ENCODE measurements at regions not wholly inside any gene's neighbourhood (a gene's known extent, or its start where the extent isn't known, plus 50 kb on each side); places are given as distances from the start of the nearest gene placed in this dataset.

- no peak overlapping the region for H3K4me3 ChIP-seq (ENCODE audit: low read depth in 1 of 2, low read length in 1 of 2)
- peaks cover 35% of the 10 kb centered on the region for H3K27me3 ChIP-seq
- H3K4me1 ChIP-seq (ENCODE audit: control insufficient read depth in 1 of 2, insufficient read depth in 1 of 2, low read depth in 1 of 2, low read length in 1 of 2) = no peaks in the 10 kb centered on the region
- H3K27ac ChIP-seq = no peak overlapping the region
- TF ChIP-seq CTCF (IDR thresholded peaks at IDR 0.05) = no peak
- H3K36me3 ChIP-seq = no peaks in the 10 kb centered on the region
- no peaks in the 10 kb centered on the region for H3K9me3 ChIP-seq
These were observed 1010.0 kb downstream of the XPNPEP1 start for GRCh38 chr10:108913300-108913699.

- Histone ChIP-seq H3K9me3 (no peaks in the 10 kb centered on the region), H3K36me3 (no peaks in the 10 kb centered on the region), H3K27ac (no peak overlapping the region), H3K4me1 (ENCODE audit: control insufficient read depth in 1 of 2, insufficient read depth in 1 of 2, low read depth in 1 of 2, low read length in 1 of 2) (no peaks in the 10 kb centered on the region), H3K4me3 (ENCODE audit: low read depth in 1 of 2, low read length in 1 of 2) (no peak overlapping the region), H3K27me3 (peaks cover 35% of the 10 kb centered on the region)
- no peak for TF ChIP-seq CTCF (IDR thresholded peaks at IDR 0.05)
These were observed 1011.3 kb downstream of the XPNPEP1 start for GRCh38 chr10:108911814-108912541.

GRCh38 chr10:108908096-108908495, 1015.2 kb downstream of the XPNPEP1 start:
- Histone ChIP-seq H3K27ac (no peak overlapping the region), H3K36me3 (no peaks in the 10 kb centered on the region), H3K9me3 (no peaks in the 10 kb centered on the region), H3K4me1 (ENCODE audit: control insufficient read depth in 1 of 2, insufficient read depth in 1 of 2, low read depth in 1 of 2, low read length in 1 of 2) (no peaks in the 10 kb centered on the region), H3K27me3 (peaks cover 27% of the 10 kb centered on the region), H3K4me3 (ENCODE audit: low read depth in 1 of 2, low read length in 1 of 2) (no peak overlapping the region)
- no peak for TF ChIP-seq CTCF (IDR thresholded peaks at IDR 0.05)

GRCh38 chr10:108905821-108906220, 1017.5 kb downstream of the XPNPEP1 start:
- no peak overlapping the region for H3K27ac ChIP-seq
- no peaks in the 10 kb centered on the region for H3K9me3 ChIP-seq
- H3K4me1 ChIP-seq (ENCODE audit: control insufficient read depth in 1 of 2, insufficient read depth in 1 of 2, low read depth in 1 of 2, low read length in 1 of 2) = no peaks in the 10 kb centered on the region
- no peaks in the 10 kb centered on the region for H3K36me3 ChIP-seq
- H3K27me3 ChIP-seq = peaks cover 5% of the 10 kb centered on the region
- no peak overlapping the region for H3K4me3 ChIP-seq (ENCODE audit: low read depth in 1 of 2, low read length in 1 of 2)
- TF ChIP-seq CTCF (IDR thresholded peaks at IDR 0.05) = no peak

GRCh38 chr10:108905171-108905570, 1018.1 kb downstream of the XPNPEP1 start:
- Histone ChIP-seq H3K27ac (no peak overlapping the region), H3K4me3 (ENCODE audit: low read depth in 1 of 2, low read length in 1 of 2) (no peak overlapping the region), H3K27me3 (no peaks in the 10 kb centered on the region), H3K4me1 (ENCODE audit: control insufficient read depth in 1 of 2, insufficient read depth in 1 of 2, low read depth in 1 of 2, low read length in 1 of 2) (no peaks in the 10 kb centered on the region), H3K9me3 (no peaks in the 10 kb centered on the region), H3K36me3 (no peaks in the 10 kb centered on the region)
- no peak for TF ChIP-seq CTCF (IDR thresholded peaks at IDR 0.05)
